GM23248 (cell line): ENCODE measurements at regions not wholly inside any gene's neighbourhood (a gene's known extent, or its start where the extent isn't known, plus 50 kb on each side); places are given as distances from the start of the nearest gene placed in this dataset.

ENCODE experiments used
- EZH2 ChIP-seq: fragments of 200-600 bp; sonication (generic); IDR thresholded peaks from 2 replicates; pipeline ENCODE4 v1.6.1; 2018; ENCODE audit warnings: antibody characterized with exemption, mild to moderate bottlenecking; ENCODE audit not compliant: insufficient read depth, poor library complexity, severe bottlenecking
- EZH2phosphoT487 ChIP-seq: fragments of 200-600 bp; sonication (generic); IDR thresholded peaks from 2 replicates; pipeline ENCODE4 v1.6.1; 2018; ENCODE audit warnings: antibody characterized with exemption, moderate library complexity, mild to moderate bottlenecking, low read depth; ENCODE audit not compliant: insufficient read depth

DNA sequence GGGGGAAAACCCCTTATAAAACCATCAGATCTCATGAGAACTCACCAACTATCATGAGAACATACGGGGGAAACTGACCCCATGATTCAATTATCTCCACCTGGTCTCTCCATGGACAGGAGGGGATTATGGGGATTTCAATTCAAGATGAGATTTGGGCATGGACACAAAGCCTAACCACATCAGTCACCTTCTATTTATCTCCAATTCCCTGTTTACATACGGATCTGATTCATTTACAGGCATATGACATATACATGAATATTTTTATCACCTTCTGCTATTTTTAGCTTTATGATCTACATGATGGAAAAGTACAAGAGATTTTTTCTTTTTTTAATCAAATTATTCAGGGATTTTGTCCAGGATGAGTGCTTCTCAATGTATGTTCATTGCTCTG lies 944.5 kb downstream of the REEP3 start:
- TF ChIP-seq EZH2 (no peak), EZH2phosphoT487 (no peak)
